ENCODE measurements at regions not wholly inside any gene's neighbourhood (a gene's known extent, or its start where the extent isn't known, plus 50 kb on each side); places are given as distances from the start of the nearest gene placed in this dataset.

- H3K36me3 ChIP-seq (ENCODE audit: insufficient read depth, low read length), result no peaks in the 10 kb centered on the region
- H3K4me3 ChIP-seq, result no peak overlapping the region
- no peaks in the 10 kb centered on the region for H3K9me3 ChIP-seq (ENCODE audit: low read depth, low read length)
- no peak for TF ChIP-seq EZH2 (IDR thresholded peaks at IDR 0.05)
- TF ChIP-seq POLR2AphosphoS5 (IDR thresholded peaks at IDR 0.05; ENCODE audit: borderline replicate concordance, low read depth, low read length), result no peak
- TF ChIP-seq FOXP2 (optimal IDR thresholded peaks at IDR 0.05; ENCODE audit: control extremely low read depth, extremely low read length, insufficient read depth), result no peak
- DNase-seq (ENCODE audit: low read depth, low spot score), result no peak
- no peak overlapping the region for H3K27ac ChIP-seq
- H3K9ac ChIP-seq (ENCODE audit: insufficient read length), result no peak overlapping the region
Observed at GRCh38 chr1:172867216-172867818, 183.4 kb downstream of the TNFSF18 start.

DNA sequence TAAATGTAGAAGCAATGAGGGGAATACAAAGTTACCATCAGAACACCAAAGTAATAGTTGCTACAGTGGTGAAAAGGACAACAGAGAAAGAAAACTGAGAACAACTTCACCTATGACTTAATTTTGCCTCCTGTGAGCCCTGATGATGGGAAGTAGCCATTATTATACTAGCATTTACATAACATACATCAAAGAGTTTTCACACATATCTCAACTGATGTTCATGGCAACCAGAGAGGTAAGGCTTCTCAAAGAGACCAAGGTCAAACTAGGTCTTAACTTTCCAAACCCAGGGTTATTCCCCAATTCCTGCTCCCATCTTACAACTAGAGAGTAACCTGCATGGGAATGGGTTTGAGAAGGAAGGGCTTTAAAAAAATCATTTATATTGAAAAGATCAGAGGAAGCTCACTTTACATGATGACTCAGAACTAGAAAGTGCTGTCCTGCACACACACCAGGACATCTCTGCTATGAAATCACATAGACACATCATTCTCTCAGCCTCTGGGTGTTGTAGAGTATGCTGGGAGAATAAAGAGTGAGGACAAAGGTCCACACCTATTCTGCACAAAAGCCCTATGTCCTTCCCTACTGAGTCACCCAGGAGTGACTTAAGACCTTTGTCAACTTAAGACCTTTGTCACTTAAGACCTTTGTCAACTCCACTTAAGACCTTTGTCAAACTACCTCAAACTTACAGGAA is 179.7 kb downstream of the TNFSF18 start:
- Histone ChIP-seq H3K9me3 (ENCODE audit: low read depth, low read length) (no peaks in the 10 kb centered on the region), H3K27ac (no peak overlapping the region), H3K4me3 (no peak overlapping the region), H3K9ac (ENCODE audit: insufficient read length) (no peak overlapping the region), H3K36me3 (ENCODE audit: insufficient read depth, low read length) (no peaks in the 10 kb centered on the region)
- DNase-seq (ENCODE audit: low read depth, low spot score), result no peak
- TF ChIP-seq FOXP2 (optimal IDR thresholded peaks at IDR 0.05; ENCODE audit: control extremely low read depth, extremely low read length, insufficient read depth) (no peak), EZH2 (IDR thresholded peaks at IDR 0.05) (no peak), POLR2AphosphoS5 (IDR thresholded peaks at IDR 0.05; ENCODE audit: borderline replicate concordance, low read depth, low read length) (no peak)

DNA sequence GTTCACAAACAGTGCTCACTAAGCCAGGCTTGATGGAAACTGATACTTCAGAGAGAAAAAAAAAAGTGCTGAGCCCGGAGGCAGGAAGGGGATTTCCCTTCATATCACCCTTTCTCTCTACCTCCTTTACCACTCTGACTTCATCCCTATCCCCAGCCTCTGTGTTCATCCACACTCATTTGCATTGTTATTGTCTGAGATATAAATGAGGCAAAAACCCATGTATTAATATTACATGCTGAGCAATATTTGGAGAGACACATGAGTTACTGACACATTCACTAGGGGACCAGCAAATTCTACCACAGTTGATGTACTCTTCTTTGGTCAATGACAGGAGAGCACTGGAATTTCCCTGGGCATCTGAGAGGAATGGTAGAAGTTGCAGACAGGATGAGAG is 175.8 kb downstream of the TNFSF18 start:
- Histone ChIP-seq H3K36me3 (ENCODE audit: insufficient read depth, low read length) (no peaks in the 10 kb centered on the region), H3K9ac (ENCODE audit: insufficient read length) (no peak overlapping the region), H3K9me3 (ENCODE audit: low read depth, low read length) (no peaks in the 10 kb centered on the region), H3K27ac (no peak overlapping the region), H3K4me3 (no peak overlapping the region)
- no peak for TF ChIP-seq FOXP2 (optimal IDR thresholded peaks at IDR 0.05; ENCODE audit: control extremely low read depth, extremely low read length, insufficient read depth)
- no peak for TF ChIP-seq EZH2 (IDR thresholded peaks at IDR 0.05)
- no peak for TF ChIP-seq POLR2AphosphoS5 (IDR thresholded peaks at IDR 0.05; ENCODE audit: borderline replicate concordance, low read depth, low read length)
- DNase-seq (ENCODE audit: low read depth, low spot score), result no peak

- no peak overlapping the region for H3K4me3 ChIP-seq
- no peaks in the 10 kb centered on the region for H3K36me3 ChIP-seq (ENCODE audit: insufficient read depth, low read length)
- TF ChIP-seq POLR2AphosphoS5 (IDR thresholded peaks at IDR 0.05; ENCODE audit: borderline replicate concordance, low read depth, low read length) (no peak), FOXP2 (optimal IDR thresholded peaks at IDR 0.05; ENCODE audit: control extremely low read depth, extremely low read length, insufficient read depth) (no peak), EZH2 (IDR thresholded peaks at IDR 0.05) (no peak)
- H3K27ac ChIP-seq, result no peak overlapping the region
- no peak for DNase-seq (ENCODE audit: low read depth, low spot score)
- no peaks in the 10 kb centered on the region for H3K9me3 ChIP-seq (ENCODE audit: low read depth, low read length)
- no peak overlapping the region for H3K9ac ChIP-seq (ENCODE audit: insufficient read length)
Observed at GRCh38 chr1:172875892-172876291, 174.8 kb downstream of the TNFSF18 start.

GRCh38 chr1:172882385-172882784 is 168.4 kb downstream of the TNFSF18 start:
- Histone ChIP-seq H3K36me3 (ENCODE audit: insufficient read depth, low read length) (no peaks in the 10 kb centered on the region), H3K9ac (ENCODE audit: insufficient read length) (no peak overlapping the region), H3K27ac (no peak overlapping the region), H3K9me3 (ENCODE audit: low read depth, low read length) (no peaks in the 10 kb centered on the region), H3K4me3 (no peak overlapping the region)
- TF ChIP-seq FOXP2 (optimal IDR thresholded peaks at IDR 0.05; ENCODE audit: control extremely low read depth, extremely low read length, insufficient read depth) (no peak), EZH2 (IDR thresholded peaks at IDR 0.05) (no peak), POLR2AphosphoS5 (IDR thresholded peaks at IDR 0.05; ENCODE audit: borderline replicate concordance, low read depth, low read length) (no peak)
- no peak for DNase-seq (ENCODE audit: low read depth, low spot score)

DNA sequence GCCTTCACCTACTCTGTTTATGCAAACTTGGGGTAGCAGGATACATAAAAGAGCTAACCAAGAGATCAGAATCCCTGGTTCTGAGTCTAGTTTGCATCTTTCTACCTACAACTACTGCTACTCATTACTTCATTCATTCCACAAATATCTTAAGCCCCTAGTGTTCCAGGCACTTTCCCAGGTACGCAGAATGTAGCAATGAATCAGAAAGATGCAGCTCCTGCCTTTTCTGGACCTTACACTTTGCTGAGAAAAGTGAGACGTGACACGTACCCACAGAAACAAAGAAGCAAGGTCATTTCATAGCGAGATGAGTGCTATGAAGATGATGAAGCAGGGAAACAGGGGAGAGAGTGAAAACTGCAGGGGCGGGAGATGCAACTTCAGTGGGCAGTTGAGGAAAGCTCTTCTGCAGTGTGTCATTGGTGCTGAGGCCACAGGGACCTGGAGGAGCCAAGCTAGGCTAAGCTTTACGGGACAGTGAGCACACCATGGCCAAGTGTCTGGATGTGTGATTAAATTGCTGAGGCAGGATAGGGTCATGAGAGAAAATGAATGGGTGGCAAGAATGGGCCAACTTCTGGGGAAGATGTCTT is 167.9 kb downstream of the TNFSF18 start:
- TF ChIP-seq EZH2 (IDR thresholded peaks at IDR 0.05), result no peak
- Histone ChIP-seq H3K27ac (no peak overlapping the region), H3K9me3 (ENCODE audit: low read depth, low read length) (no peaks in the 10 kb centered on the region), H3K9ac (ENCODE audit: insufficient read length) (no peak overlapping the region), H3K4me3 (no peak overlapping the region), H3K36me3 (ENCODE audit: insufficient read depth, low read length) (no peaks in the 10 kb centered on the region)
- DNase-seq (ENCODE audit: low read depth, low spot score), result no peak

DNA sequence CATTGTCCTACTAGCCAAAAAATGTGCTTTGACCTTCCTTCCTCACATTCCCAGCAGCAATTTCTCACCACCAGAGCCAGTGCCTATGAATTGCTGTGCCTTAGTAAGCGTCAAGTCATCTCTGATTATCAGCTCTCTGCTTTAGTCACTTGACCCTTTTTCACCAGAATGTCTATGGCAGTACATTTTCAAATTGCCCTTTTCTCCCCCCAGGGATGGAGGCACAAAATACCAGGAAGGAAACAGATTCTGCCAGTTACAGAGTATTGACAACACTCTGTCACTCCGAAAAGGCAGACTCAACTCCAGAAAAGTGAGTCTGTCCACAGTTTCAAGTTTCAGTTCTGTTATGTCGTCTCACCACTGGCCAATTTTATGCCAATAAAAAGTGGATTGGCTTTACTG is 167.4 kb downstream of the TNFSF18 start:
- Histone ChIP-seq H3K9ac (ENCODE audit: insufficient read length) (no peak overlapping the region), H3K36me3 (ENCODE audit: insufficient read depth, low read length) (no peaks in the 10 kb centered on the region), H3K27ac (no peak overlapping the region), H3K9me3 (ENCODE audit: low read depth, low read length) (no peaks in the 10 kb centered on the region), H3K4me3 (no peak overlapping the region)
- no peak for DNase-seq (ENCODE audit: low read depth, low spot score)
- TF ChIP-seq POLR2AphosphoS5 (IDR thresholded peaks at IDR 0.05; ENCODE audit: borderline replicate concordance, low read depth, low read length), result no peak
- TF ChIP-seq FOXP2 (optimal IDR thresholded peaks at IDR 0.05; ENCODE audit: control extremely low read depth, extremely low read length, insufficient read depth), result no peak

- no peak for DNase-seq (ENCODE audit: low read depth, low spot score)
- no peaks in the 10 kb centered on the region for H3K36me3 ChIP-seq (ENCODE audit: insufficient read depth, low read length)
- TF ChIP-seq EZH2 (IDR thresholded peaks at IDR 0.05), result no peak
- TF ChIP-seq POLR2AphosphoS5 (IDR thresholded peaks at IDR 0.05; ENCODE audit: borderline replicate concordance, low read depth, low read length), result no peak
- no peak for TF ChIP-seq FOXP2 (optimal IDR thresholded peaks at IDR 0.05; ENCODE audit: control extremely low read depth, extremely low read length, insufficient read depth)
Observed at GRCh38 chr1:172883844-172884243, 166.9 kb downstream of the TNFSF18 start.

More at GRCh38 chr1:172883844-172884243, 166.9 kb downstream of the TNFSF18 start:
- Histone ChIP-seq H3K9ac (ENCODE audit: insufficient read length) (no peak overlapping the region), H3K27ac (no peak overlapping the region), H3K9me3 (ENCODE audit: low read depth, low read length) (no peaks in the 10 kb centered on the region), H3K4me3 (no peak overlapping the region)

Measured in SK-N-MC (cell line).